NCI-H2171 (cell line): ENCODE measurements at regions not wholly inside any gene's neighbourhood (a gene's known extent, or its start where the extent isn't known, plus 50 kb on each side); places are given as distances from the start of the nearest gene placed in this dataset.
"Not testable (repeated sequence)": the region's sequence is repeated elsewhere in the genome, so short reads cannot be mapped to it uniquely, and the experiment has no call there.

Source experiments
- DNase-seq: peaks from one replicate; lab custom pipeline; 2025; lab: John Stamatoyannopoulos, UW

GRCh38 chr5:21603796-21604195 lies 1249.3 kb downstream of the CDH12 start:
- DNase-seq = no peak

GRCh38 chr5:21594566-21594965 lies 1258.6 kb downstream of the CDH12 start:
- DNase-seq = no peak

DNA sequence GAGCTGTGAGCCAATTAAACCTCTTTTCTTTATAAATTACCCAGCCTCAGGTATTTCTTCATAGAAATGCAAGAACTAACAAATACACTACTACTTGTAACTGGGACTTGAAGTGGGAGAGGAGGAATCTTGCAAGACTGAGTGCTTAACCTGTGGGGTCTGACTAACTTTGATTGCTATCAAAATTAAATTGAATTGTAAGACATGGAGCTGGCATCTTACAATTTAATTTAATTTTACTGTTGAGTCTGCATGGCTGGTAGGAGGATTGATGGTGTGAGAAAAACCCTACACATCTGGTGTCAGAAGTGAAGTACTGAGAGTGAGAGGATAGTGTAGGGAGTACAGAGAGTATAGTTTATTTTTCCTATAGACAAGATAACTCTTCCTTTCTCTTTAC lies 1259.9 kb downstream of the CDH12 start:
- DNase-seq = no peak

- no peak for DNase-seq
Observed at GRCh38 chr5:21581508-21581907, 1271.6 kb downstream of the CDH12 start.

- no peak for DNase-seq
Observed at GRCh38 chr5:21574961-21575360, 1278.2 kb downstream of the CDH12 start.

- DNase-seq = no peak
Observed at GRCh38 chr5:21574438-21574837, 1278.7 kb downstream of the CDH12 start.

GRCh38 chr5:21573416-21574314 lies 1279.5 kb downstream of the CDH12 start:
- peak; percentile 9 for DNase-seq

- not testable (repeated sequence) for DNase-seq
Observed at GRCh38 chr5:21571196-21571595, 1281.9 kb downstream of the CDH12 start.

GRCh38 chr5:21559109-21559508 lies 1294.0 kb downstream of the CDH12 start:
- DNase-seq = not testable (repeated sequence)

- DNase-seq = not testable (repeated sequence)
Observed at GRCh38 chr5:21552263-21552662, 1300.9 kb downstream of the CDH12 start.

- not testable (repeated sequence) for DNase-seq
Observed at GRCh38 chr5:21550916-21551315, 1302.2 kb downstream of the CDH12 start.

DNA sequence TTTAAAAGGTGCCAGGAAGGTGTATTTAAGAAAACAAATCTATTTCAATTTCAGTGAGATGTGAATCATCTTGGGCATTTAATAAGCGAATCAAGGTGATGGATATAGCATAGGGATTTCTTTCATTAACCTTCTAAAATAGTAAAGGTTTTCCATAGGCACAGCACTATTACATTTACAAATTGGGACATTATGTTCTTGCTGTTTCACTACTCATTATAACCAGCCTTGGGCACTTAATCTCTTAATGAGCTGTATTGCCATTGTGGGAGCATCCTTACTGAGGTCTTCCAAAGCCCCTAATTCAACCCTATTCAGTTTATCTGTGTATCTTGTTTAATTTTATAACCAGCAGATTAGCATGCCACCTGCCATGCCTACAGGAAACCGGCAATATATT lies 1305.5 kb downstream of the CDH12 start:
- DNase-seq = not testable (repeated sequence)

- DNase-seq = not testable (repeated sequence)
Observed at GRCh38 chr5:21535114-21535513, 1318.0 kb downstream of the CDH12 start.

DNA sequence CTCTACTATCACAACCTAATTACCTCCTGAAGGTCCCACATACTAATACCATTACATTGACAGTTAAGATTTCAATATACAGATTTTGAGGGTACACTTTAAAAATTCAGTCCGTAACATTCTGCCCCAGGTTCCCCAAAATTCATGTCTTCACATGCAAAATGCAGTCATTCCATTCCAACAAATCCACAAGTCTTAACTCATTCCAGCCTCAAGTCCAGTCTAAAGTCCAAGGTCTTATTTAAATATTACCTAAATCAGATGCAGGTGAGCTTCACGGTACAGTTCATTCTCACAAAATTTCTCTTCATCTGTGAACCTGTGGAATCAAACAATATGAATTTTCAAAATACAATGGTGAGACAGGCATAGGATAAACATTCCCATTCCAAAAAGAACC lies 1332.0 kb downstream of the CDH12 start:
- not testable (repeated sequence) for DNase-seq

- DNase-seq = not testable (repeated sequence)
Observed at GRCh38 chr5:21496926-21497325, 1356.2 kb downstream of the CDH12 start.

DNA sequence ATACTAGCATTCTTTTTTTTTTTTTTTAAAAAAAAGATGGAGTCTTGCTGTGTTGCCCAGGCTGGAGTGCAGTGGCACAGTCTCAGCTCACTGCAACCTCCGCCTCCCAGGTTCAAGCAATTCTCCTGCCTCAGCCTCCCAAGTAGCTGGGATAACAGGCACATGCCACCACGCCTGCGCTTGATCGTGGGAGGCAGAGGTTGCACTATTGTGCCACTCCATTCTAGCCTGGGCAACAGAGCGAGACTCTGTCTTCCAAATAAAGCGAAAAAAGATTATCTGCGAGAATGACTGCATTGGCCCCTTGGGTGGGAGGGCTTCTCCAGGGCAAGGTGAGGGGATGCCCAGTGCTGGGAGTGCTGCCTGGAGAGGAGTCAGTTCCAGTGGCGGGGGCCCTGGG lies 1357.1 kb downstream of the CDH12 start:
- not testable (repeated sequence) for DNase-seq

- DNase-seq = not testable (repeated sequence)
Observed at GRCh38 chr5:21495235-21495634, 1357.9 kb downstream of the CDH12 start.

- not testable (repeated sequence) for DNase-seq
Observed at GRCh38 chr5:21494033-21494432, 1359.1 kb downstream of the CDH12 start.

DNA sequence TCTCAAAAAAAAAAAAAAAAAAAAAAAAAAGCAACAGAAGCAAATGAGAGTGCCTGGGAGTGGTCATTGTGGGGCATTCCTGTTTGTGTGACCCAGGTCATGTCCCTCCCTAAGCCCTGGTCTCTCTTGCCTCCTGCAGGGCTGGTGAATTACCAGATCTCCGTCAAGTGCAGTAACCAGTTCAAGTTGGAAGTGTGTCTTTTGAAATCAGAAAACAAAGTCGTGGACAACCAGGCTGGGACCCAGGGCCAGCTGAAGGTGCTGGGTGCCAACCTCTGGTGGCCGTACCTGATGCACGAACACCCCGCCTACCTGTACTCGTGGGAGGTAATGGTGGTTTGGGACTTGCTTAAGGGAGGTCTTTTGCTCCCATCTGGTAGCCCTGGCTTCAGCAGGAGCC lies 1362.0 kb downstream of the CDH12 start:
- DNase-seq = not testable (repeated sequence)

DNA sequence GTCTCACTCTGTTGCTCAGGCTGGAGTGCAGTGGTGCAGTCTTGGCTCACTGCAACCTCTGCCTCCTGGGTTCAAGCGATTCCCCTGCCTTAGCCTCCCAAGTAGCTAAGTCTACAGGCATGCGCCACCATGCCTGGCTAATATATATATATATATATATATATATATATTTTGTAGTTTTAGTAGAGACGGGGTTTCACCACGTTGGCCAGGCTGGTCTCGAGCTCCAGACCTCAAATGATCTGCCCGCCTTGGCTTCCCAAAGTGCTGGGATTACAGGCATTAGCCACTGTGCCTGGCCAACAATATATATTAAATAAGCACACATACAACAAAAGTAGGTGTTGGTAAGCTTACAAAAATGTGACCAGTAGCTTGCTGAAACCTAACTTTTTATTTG lies 1364.3 kb downstream of the CDH12 start:
- not testable (repeated sequence) for DNase-seq

DNA sequence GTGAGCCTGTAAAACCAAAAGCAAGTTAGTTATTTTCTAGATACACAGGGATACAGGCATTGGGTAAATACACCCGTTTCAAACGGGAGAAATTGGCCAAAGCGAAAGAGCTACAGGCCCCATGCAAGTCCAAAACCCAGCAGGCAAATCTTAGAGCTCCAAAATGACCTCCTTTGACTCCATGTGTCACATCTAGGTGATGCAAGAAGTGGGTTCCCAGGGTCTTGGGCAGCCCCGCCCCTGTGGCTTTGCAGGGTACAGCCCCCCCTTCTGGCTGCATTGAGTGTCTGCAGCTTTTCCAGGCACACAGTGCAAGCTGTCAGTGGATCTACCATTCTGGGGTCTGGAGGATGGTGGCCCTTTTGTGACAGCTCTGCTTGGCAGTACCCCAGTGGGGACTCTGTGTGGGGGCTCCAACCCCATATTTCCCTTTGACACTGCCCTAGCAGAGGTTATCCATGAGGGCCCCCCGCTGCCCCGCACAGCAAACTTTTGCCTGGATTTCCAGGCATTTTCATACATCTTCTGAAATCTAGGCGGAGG lies 1367.6 kb downstream of the CDH12 start:
- DNase-seq = not testable (repeated sequence)

DNA sequence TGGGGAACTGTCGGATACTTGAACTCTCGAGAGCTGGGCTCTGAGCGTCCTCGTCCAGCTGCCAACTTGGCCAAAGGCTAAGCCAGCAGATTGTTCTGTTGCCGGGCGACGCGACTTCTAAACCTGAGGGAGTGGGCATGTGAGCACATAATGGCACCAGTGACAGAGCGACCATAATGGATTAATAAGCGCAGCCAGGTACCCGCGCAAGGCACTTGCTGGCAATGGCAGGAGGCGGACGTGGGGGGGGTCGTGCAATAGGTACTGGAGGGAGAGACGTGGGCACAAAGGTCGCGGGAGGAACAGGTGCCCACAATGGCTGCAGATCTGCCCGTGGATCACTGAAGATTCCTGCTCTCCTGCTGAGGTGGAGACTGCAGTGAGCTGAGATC lies 1368.7 kb downstream of the CDH12 start:
- DNase-seq = not testable (repeated sequence)

- DNase-seq = not testable (repeated sequence)
Observed at GRCh38 chr5:21483790-21484497, 1369.2 kb downstream of the CDH12 start.
